ENCODE measurements at regions not wholly inside any gene's neighbourhood (a gene's known extent, or its start where the extent isn't known, plus 50 kb on each side); places are given as distances from the start of the nearest gene placed in this dataset.

- ChIA-PET CTCF (ENCODE audit: unreplicated experiment) (no interaction called here), POLR2A (no interaction called here)
- H3K79me2 ChIP-seq (ENCODE audit: insufficient read depth, low read depth, low read length) = no peaks in the 10 kb centered on the region
- H2AFZ ChIP-seq (ENCODE audit: low read length) = no peak overlapping the region
- intact Hi-C loops (cut with micrococcal nuclease; ENCODE audit: unreplicated experiment) = no loop called here
- TF ChIP-seq, protein P1, sequence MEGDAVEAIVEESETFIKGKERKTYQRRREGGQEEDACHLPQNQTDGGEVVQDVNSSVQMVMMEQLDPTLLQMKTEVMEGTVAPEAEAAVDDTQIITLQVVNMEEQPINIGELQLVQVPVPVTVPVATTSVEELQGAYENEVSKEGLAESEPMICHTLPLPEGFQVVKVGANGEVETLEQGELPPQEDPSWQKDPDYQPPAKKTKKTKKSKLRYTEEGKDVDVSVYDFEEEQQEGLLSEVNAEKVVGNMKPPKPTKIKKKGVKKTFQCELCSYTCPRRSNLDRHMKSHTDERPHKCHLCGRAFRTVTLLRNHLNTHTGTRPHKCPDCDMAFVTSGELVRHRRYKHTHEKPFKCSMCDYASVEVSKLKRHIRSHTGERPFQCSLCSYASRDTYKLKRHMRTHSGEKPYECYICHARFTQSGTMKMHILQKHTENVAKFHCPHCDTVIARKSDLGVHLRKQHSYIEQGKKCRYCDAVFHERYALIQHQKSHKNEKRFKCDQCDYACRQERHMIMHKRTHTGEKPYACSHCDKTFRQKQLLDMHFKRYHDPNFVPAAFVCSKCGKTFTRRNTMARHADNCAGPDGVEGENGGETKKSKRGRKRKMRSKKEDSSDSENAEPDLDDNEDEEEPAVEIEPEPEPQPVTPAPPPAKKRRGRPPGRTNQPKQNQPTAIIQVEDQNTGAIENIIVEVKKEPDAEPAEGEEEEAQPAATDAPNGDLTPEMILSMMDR (conservative IDR thresholded peaks at IDR 0.05; ENCODE audit: low read length) = no peak
- no peak for TF ChIP-seq EZH2phosphoT487 (IDR thresholded peaks at IDR 0.05; ENCODE audit: borderline replicate concordance, low read depth, low read length)
- no peaks in the 10 kb centered on the region for H3K9me3 ChIP-seq (ENCODE audit: low read length)
- no peak for DNase-seq (ENCODE audit: low spot score)
- no peaks in the 10 kb centered on the region for H3K9me2 ChIP-seq (ENCODE audit: insufficient read depth, low read length)
- no peak overlapping the region for H3K27ac ChIP-seq (ENCODE audit: low read depth, low read length, poor library complexity, severe bottlenecking)
- H3K4me3 ChIP-seq (ENCODE audit: low read depth, low read length, poor library complexity, severe bottlenecking) = no peak overlapping the region
- H4K20me1 ChIP-seq (ENCODE audit: insufficient read depth, low read length) = no peaks in the 10 kb centered on the region
- H3K4me1 ChIP-seq (ENCODE audit: insufficient read depth, low read length, poor library complexity, severe bottlenecking) = no peaks in the 10 kb centered on the region
- no TSS peak for BruUV-seq (replicated peaks)
- no peaks in the 10 kb centered on the region for H3K36me3 ChIP-seq (ENCODE audit: insufficient read depth, low read length)
- H3K4me2 ChIP-seq (ENCODE audit: low read length) = no peak overlapping the region
These were observed 471.7 kb upstream of the TYRP1 start for GRCh38 chr9:12221470-12221869.

DNA sequence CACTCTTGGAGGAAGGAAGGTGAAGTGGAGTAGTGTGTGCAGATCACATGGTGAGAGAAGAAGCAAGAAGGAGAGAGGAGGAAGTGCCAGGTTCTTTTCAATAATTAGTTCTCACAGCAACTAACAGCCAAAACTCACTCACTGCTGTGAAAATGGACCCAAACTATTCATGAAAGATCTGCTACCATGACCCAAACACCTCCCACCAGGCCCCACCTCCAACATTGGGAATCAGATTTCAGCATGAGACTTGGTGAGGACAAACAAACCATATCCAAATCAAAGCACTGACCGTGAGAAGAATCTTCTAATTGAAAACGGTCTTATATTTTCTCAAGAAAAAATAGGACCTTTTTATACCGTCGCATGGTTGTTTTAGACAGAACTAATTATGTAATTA lies 468.7 kb upstream of the TYRP1 start:
- intact Hi-C loops (cut with micrococcal nuclease; ENCODE audit: unreplicated experiment) = no loop called here
- POLR2A ChIA-PET = no interaction called here

GRCh38 chr9:12230708-12231107 lies 462.5 kb upstream of the TYRP1 start:
- DNase-seq (ENCODE audit: low spot score) = no peak

More for the DNA sequence above, 468.7 kb upstream of the TYRP1 start:
- H3K36me3 ChIP-seq (ENCODE audit: insufficient read depth, low read length) = no peaks in the 10 kb centered on the region
- no peak overlapping the region for H3K4me3 ChIP-seq (ENCODE audit: low read depth, low read length, poor library complexity, severe bottlenecking)
- H2AFZ ChIP-seq (ENCODE audit: low read length) = no peak overlapping the region
- no peak for TF ChIP-seq EZH2phosphoT487 (IDR thresholded peaks at IDR 0.05; ENCODE audit: borderline replicate concordance, low read depth, low read length)
- TF ChIP-seq, protein P1 (conservative IDR thresholded peaks at IDR 0.05; ENCODE audit: low read length) = no peak
- H3K79me2 ChIP-seq (ENCODE audit: insufficient read depth, low read depth, low read length) = no peaks in the 10 kb centered on the region
- BruUV-seq (replicated peaks) = no TSS peak
- no peaks in the 10 kb centered on the region for H3K9me2 ChIP-seq (ENCODE audit: insufficient read depth, low read length)
- no peaks in the 10 kb centered on the region for H3K9me3 ChIP-seq (ENCODE audit: low read length)
- DNase-seq (ENCODE audit: low spot score) = no peak
- no peak overlapping the region for H3K27ac ChIP-seq (ENCODE audit: low read depth, low read length, poor library complexity, severe bottlenecking)
- no peaks in the 10 kb centered on the region for H3K4me1 ChIP-seq (ENCODE audit: insufficient read depth, low read length, poor library complexity, severe bottlenecking)
- no peak overlapping the region for H3K4me2 ChIP-seq (ENCODE audit: low read length)
- H4K20me1 ChIP-seq (ENCODE audit: insufficient read depth, low read length) = no peaks in the 10 kb centered on the region
- CTCF ChIA-PET (ENCODE audit: unreplicated experiment) = no interaction called here

More at GRCh38 chr9:12230708-12231107, 462.5 kb upstream of the TYRP1 start:
- no peaks in the 10 kb centered on the region for H3K9me2 ChIP-seq (ENCODE audit: insufficient read depth, low read length)
- no peak overlapping the region for H3K4me3 ChIP-seq (ENCODE audit: low read depth, low read length, poor library complexity, severe bottlenecking)
- no peaks in the 10 kb centered on the region for H3K36me3 ChIP-seq (ENCODE audit: insufficient read depth, low read length)
- H3K4me2 ChIP-seq (ENCODE audit: low read length) = no peak overlapping the region
- no peak overlapping the region for H3K27ac ChIP-seq (ENCODE audit: low read depth, low read length, poor library complexity, severe bottlenecking)
- H3K79me2 ChIP-seq (ENCODE audit: insufficient read depth, low read depth, low read length) = no peaks in the 10 kb centered on the region
- ChIA-PET POLR2A (no interaction called here), CTCF (ENCODE audit: unreplicated experiment) (no interaction called here)
- no peaks in the 10 kb centered on the region for H3K4me1 ChIP-seq (ENCODE audit: insufficient read depth, low read length, poor library complexity, severe bottlenecking)
- no peaks in the 10 kb centered on the region for H3K9me3 ChIP-seq (ENCODE audit: low read length)
- no peak for TF ChIP-seq EZH2phosphoT487 (IDR thresholded peaks at IDR 0.05; ENCODE audit: borderline replicate concordance, low read depth, low read length)
- TF ChIP-seq, protein P1 (conservative IDR thresholded peaks at IDR 0.05; ENCODE audit: low read length) = no peak
- no TSS peak for BruUV-seq (replicated peaks)
- no peak overlapping the region for H2AFZ ChIP-seq (ENCODE audit: low read length)
- H4K20me1 ChIP-seq (ENCODE audit: insufficient read depth, low read length) = no peaks in the 10 kb centered on the region
- intact Hi-C loops (cut with micrococcal nuclease; ENCODE audit: unreplicated experiment) = no loop called here

Data from OCI-LY7 (cell line).